GM13976 (cell line): ENCODE measurements at regions not wholly inside any gene's neighbourhood (a gene's known extent, or its start where the extent isn't known, plus 50 kb on each side); places are given as distances from the start of the nearest gene placed in this dataset.

Experiments used
- DNase-seq: peaks from one replicate; pipeline ENCODE4 v3.0.0; 2012; ENCODE audit warnings: low spot score
- in situ Hi-C: fragments of 300-500 bp; cut with MboI; formaldehyde crosslinking; loops from one replicate; pipeline ENCODE4 v1.12.0; 2022; ENCODE audit warnings: low sequenced_read_pairs, mixed read lengths, inconsistent platforms; ENCODE audit not compliant: unreplicated experiment
- TF ChIP-seq, protein P1 (sequence below): IDR thresholded peaks from 2 replicates; pipeline ENCODE4 v1.5.1; 2012; ENCODE audit warnings: borderline replicate concordance, mild to moderate bottlenecking; ENCODE audit not compliant: insufficient read depth; ENCODE audit errors: extremely low read depth, missing control alignments, control extremely low read depth

- DNase-seq = no peak
- TF ChIP-seq, protein P1, sequence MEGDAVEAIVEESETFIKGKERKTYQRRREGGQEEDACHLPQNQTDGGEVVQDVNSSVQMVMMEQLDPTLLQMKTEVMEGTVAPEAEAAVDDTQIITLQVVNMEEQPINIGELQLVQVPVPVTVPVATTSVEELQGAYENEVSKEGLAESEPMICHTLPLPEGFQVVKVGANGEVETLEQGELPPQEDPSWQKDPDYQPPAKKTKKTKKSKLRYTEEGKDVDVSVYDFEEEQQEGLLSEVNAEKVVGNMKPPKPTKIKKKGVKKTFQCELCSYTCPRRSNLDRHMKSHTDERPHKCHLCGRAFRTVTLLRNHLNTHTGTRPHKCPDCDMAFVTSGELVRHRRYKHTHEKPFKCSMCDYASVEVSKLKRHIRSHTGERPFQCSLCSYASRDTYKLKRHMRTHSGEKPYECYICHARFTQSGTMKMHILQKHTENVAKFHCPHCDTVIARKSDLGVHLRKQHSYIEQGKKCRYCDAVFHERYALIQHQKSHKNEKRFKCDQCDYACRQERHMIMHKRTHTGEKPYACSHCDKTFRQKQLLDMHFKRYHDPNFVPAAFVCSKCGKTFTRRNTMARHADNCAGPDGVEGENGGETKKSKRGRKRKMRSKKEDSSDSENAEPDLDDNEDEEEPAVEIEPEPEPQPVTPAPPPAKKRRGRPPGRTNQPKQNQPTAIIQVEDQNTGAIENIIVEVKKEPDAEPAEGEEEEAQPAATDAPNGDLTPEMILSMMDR = no peak
- in situ Hi-C loops = no loop called here
These were observed 356.9 kb downstream of the ARL4A start for GRCh38 chr7:13044309-13044708.

- in situ Hi-C loops = no loop called here
- no peak for DNase-seq
- TF ChIP-seq, protein P1 = no peak
These were observed 359.6 kb downstream of the ARL4A start for GRCh38 chr7:13047061-13047460.

GRCh38 chr7:13049946-13050345, 362.5 kb downstream of the ARL4A start:
- TF ChIP-seq, protein P1 = no peak
- in situ Hi-C loops = no loop called here
- DNase-seq = no peak

- TF ChIP-seq, protein P1 = no peak
- DNase-seq = no peak
These were observed 363.3 kb downstream of the ARL4A start for GRCh38 chr7:13050703-13051102.

GRCh38 chr7:13055732-13056368, 368.4 kb downstream of the ARL4A start:
- TF ChIP-seq, protein P1 = no peak
- in situ Hi-C loops = no loop called here
- no peak for DNase-seq

More at GRCh38 chr7:13050703-13051102, 363.3 kb downstream of the ARL4A start:
- in situ Hi-C loops = no loop called here

DNA sequence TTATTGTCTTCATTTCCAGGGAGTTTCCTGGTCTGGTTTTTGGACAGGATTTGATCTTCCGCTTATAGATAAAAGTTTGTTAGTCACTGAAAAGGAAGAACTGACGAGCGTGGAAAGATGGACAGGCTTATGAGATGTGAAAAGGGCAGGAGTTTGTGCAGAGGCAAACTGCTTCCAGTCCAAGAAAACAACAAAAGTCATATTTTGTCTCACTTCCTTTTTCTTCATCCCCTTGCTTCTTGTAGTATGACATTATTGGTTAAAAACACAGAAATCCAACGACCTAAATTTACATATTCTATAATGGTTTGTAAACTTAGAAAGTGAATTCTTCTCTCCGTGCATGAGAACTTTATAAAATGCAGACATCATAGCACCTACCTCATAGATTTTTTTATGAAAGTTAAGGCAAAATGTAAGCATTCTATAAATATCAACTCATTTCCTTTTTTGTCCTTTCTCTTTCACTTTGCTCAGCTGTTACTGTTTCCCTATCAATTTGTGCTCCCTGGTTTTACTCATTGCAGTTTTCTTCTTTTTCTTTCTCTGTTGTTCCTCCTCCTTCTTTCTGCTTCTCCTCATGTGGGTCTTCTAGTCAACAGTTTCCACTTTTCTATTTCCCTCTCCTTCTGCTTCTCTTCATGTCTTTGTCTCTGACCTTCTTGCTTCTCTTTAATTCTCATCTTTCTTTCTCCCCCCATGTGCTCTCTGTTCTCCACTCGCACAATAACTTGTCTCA, 370.2 kb downstream of the ARL4A start:
- in situ Hi-C loops = no loop called here
- DNase-seq = peak; percentile 38
- TF ChIP-seq, protein P1 = no peak
